Spleen (tissue), 7 donors: ENCODE measurements at regions not wholly inside any gene's neighbourhood (a gene's known extent, or its start where the extent isn't known, plus 50 kb on each side); places are given as distances from the start of the nearest gene placed in this dataset.

Experiments
- POLR2A ChIP-seq, 3 donors: fragments of 450-650 bp; IDR thresholded peaks; one replicate each; pipeline ENCODE4 v1.5.1; 2017; ENCODE audit warnings: antibody characterized with exemption in 3 of 3, mild to moderate bottlenecking in 1 of 3
- POLR2AphosphoS5 ChIP-seq, 3 donors: sonication (generic); formaldehyde crosslinking; IDR thresholded peaks; one replicate each; pipeline ENCODE4 v1.5.1; 2017; ENCODE audit warnings: antibody characterized with exemption in 3 of 3
- TF ChIP-seq, protein P1 (sequence below), 11 experiments: fragments of 200-600 bp in 7 of 11; fragments of 450-650 bp in 4 of 11; sonication (generic) in 4 of 11; IDR thresholded peaks in 8 of 11; conservative IDR thresholded peaks in 3 of 11; 1 replicate in 7 of 11; 2 replicates in 4 of 11; pipeline versions ENCODE4 v1.4.0 to v1.8.0; 2016 to 2021; ENCODE audit warnings: antibody characterized with exemption in 11 of 11, inconsistent platforms in 4 of 11, mild to moderate bottlenecking in 1 of 11
- donor health status: DM: no; HTN: no; CAD: no; lungs with moderate emphysema.
- donor health status: DM: no; HTN: no; CAD: no.
- donor health status: DM: no; HTN: no; CAD: no.

DNA sequence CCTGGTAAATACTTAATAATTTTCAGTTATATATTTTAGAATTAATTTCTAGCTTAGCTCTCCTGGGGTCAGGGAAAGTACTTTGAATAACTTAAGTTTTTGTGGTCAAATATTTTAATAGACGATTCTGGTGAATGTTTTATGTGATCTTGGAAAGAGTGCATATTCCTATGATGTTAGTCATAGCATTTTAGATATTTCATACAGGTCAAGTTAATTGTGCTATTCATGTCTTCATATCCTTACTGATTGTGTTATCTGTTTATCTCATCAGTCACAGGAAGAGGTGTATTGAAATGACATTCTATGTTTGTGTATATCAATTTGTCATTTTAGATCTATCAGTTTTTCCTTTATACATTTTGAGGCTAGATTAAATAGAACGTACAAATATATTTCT lies 576.2 kb downstream of the CPS1 start:
- TF ChIP-seq, protein P1, sequence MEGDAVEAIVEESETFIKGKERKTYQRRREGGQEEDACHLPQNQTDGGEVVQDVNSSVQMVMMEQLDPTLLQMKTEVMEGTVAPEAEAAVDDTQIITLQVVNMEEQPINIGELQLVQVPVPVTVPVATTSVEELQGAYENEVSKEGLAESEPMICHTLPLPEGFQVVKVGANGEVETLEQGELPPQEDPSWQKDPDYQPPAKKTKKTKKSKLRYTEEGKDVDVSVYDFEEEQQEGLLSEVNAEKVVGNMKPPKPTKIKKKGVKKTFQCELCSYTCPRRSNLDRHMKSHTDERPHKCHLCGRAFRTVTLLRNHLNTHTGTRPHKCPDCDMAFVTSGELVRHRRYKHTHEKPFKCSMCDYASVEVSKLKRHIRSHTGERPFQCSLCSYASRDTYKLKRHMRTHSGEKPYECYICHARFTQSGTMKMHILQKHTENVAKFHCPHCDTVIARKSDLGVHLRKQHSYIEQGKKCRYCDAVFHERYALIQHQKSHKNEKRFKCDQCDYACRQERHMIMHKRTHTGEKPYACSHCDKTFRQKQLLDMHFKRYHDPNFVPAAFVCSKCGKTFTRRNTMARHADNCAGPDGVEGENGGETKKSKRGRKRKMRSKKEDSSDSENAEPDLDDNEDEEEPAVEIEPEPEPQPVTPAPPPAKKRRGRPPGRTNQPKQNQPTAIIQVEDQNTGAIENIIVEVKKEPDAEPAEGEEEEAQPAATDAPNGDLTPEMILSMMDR (IDR thresholded peaks at IDR 0.05 in 8 of 11, conservative IDR thresholded peaks at IDR 0.05 in 3 of 11), result no peak
- no peak for TF ChIP-seq POLR2AphosphoS5 (IDR thresholded peaks at IDR 0.05)
- TF ChIP-seq POLR2A (IDR thresholded peaks at IDR 0.05), result no peak
